ENCODE measurements at regions not wholly inside any gene's neighbourhood (a gene's known extent, or its start where the extent isn't known, plus 50 kb on each side); places are given as distances from the start of the nearest gene placed in this dataset.

DNA sequence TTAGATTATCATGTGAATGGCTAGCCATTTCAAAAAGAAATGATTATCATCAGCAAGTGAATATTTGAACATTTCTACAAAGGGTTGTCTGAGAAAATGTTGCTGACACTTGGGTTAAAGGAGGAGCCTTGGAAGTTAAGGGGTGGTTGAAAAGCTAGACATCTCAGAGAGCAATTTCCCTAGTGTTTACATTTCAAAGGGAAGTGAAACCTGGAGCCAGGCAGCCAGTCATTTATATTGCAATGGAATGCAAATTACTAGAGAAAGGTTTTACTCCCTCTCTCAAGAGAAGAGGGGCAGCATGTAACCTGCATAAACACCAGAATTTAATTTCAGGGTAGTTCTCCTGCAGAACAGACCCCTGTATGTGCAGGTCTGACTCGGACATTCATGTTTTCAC, 279.0 kb downstream of the SLC16A7 start:
- H3K4me3 ChIP-seq (ENCODE audit: control insufficient read depth, low read depth, low read length) = no peak overlapping the region
- TF ChIP-seq, protein P1, sequence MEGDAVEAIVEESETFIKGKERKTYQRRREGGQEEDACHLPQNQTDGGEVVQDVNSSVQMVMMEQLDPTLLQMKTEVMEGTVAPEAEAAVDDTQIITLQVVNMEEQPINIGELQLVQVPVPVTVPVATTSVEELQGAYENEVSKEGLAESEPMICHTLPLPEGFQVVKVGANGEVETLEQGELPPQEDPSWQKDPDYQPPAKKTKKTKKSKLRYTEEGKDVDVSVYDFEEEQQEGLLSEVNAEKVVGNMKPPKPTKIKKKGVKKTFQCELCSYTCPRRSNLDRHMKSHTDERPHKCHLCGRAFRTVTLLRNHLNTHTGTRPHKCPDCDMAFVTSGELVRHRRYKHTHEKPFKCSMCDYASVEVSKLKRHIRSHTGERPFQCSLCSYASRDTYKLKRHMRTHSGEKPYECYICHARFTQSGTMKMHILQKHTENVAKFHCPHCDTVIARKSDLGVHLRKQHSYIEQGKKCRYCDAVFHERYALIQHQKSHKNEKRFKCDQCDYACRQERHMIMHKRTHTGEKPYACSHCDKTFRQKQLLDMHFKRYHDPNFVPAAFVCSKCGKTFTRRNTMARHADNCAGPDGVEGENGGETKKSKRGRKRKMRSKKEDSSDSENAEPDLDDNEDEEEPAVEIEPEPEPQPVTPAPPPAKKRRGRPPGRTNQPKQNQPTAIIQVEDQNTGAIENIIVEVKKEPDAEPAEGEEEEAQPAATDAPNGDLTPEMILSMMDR (conservative IDR thresholded peaks at IDR 0.05; ENCODE audit: control insufficient read depth, insufficient read depth, low read depth, low read length) = no peak
- DNase-seq (ENCODE audit: low read depth) = no peak

DNA sequence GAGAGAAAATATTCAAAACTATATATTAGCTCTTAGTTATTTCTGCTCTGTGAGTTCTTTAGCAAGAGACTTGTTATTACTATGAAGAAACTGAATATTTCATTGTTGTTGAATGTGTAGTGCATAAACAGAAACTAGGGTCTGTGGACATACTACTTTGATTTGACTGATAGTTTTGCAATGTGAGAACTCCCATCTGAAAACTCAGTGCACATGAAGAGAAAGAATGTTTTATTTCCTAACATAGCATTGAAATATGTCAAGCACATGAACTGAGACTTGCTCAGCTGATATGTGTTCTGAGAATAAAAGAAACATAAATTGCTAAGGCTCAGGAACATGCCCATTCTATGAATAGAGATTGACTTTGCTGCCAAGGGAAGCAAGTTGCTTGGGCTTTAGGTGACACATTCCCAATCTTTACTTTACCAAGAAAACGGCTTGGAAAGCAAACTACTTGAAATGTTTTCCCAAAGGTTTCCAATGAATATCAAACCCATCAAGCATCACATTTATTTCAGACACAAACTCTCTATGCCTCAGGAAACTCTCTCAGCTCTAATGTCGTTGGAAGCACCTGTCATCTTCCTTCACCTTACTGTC, 290.4 kb downstream of the SLC16A7 start:
- TF ChIP-seq, protein P1 (conservative IDR thresholded peaks at IDR 0.05; ENCODE audit: control insufficient read depth, insufficient read depth, low read depth, low read length) = no peak
- no peak for DNase-seq (ENCODE audit: low read depth)
- no peak overlapping the region for H3K4me3 ChIP-seq (ENCODE audit: control insufficient read depth, low read depth, low read length)

DNA sequence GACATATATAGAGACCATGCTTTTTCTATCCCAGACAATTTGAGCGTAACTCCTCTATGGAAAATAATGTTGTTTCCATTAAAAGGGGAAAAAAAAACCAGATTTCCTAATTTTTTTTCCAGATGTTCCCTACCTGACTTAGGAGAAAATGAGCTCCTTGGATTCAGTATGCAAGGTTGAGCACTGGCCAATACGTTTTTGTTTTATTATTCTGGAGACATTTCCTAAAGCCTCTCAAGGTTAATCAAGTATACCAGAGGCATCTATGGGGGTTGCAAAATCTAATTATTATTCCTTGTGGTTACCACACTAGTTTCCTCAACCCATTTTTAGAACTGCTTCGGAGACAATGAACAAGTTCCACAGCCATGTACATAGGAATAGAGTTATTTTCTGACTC, 291.3 kb downstream of the SLC16A7 start:
- H3K4me3 ChIP-seq (ENCODE audit: control insufficient read depth, low read depth, low read length) = no peak overlapping the region
- DNase-seq (ENCODE audit: low read depth) = no peak
- TF ChIP-seq, protein P1 (conservative IDR thresholded peaks at IDR 0.05; ENCODE audit: control insufficient read depth, insufficient read depth, low read depth, low read length) = no peak

DNA sequence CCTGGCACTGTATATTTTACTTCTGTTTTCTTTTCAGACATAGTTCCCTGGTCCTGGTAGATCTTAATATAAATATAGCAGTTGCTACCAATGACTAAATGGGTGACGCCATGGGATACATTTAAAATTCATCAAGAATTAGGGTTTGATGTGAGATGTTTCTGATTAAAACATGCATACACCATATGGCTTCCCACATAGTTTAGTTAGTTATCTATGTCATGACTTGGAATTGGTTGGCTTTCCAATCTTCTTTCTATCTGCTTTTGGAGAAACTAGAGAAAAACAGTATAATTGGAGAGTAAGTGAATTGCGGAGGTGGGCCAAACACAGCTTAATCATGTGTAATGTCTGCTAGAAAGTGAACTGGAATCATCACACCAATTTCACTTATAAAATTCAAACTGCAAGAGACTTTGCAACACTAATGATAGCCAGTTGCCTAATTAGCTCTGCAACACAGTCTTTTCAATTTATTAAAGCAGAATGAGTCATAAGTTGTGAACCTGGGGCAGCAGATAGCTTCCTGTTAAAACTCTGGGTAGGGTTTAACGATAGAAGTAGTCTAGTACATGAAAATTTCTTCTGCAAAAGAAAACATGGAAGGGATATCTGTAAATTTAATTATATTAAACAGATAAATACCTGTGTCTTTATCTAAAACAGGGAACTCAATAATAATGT, 295.2 kb downstream of the SLC16A7 start:
- H3K4me3 ChIP-seq (ENCODE audit: control insufficient read depth, low read depth, low read length) = no peak overlapping the region
- TF ChIP-seq, protein P1 (conservative IDR thresholded peaks at IDR 0.05; ENCODE audit: control insufficient read depth, insufficient read depth, low read depth, low read length) = no peak
- DNase-seq (ENCODE audit: low read depth) = no peak

DNA sequence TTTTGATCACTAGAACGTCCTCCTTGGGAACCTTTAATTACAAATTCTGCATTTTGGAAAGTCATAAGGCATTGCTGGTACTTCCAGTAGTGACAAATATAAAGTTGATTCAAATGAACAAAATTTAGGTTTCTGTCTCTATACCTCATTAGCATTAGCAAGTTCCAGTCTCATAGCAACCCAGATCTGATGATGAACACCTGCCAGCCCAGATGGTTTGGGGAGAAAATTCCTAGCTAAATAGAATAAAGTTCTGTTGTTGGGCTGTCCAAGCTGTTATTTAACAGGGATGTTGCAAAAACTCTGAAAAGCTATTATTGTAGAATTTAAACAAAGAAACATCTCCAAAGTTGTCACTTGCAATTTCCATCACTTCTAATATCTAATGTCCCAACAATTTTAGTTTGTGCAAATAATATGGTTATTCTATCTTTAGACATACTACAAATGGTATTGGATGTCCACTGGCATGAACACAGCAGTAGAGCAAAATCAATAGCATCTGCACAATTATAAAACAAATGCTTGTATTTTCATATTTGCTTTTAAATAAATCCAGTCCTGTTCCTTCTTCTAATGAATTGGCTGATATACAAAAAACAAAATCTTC, 299.4 kb downstream of the SLC16A7 start:
- TF ChIP-seq, protein P1 (conservative IDR thresholded peaks at IDR 0.05; ENCODE audit: control insufficient read depth, insufficient read depth, low read depth, low read length) = no peak
- no peak for DNase-seq (ENCODE audit: low read depth)

DNA sequence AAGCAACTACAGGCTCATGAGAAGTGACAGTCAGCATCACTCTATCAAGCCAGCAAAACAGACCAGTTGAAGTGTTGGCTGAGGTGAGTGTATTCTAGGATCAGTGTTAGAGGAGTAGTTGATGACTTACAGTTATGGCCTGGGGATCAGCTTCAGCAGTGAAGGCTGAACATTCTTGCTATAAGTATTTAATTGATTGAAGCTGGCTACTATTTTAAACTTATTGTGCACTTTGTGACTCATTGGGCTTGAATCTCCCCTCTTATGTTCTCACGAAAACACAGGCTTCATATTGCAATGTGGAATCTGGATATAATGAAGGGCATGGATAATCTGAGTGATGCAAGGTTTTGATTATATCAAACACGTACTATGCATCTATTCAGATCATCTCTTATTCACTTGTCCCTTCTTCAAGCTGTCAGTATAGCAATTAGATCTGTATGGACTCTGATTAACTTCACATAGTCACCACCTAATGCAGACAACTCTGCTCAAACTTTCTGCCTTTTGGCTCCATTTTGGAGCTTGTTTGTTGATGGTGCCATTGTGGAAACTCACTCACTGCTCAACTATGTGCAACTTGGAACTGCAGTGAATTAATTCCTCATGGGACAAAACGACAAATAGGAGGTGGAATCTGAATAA, 309.2 kb downstream of the SLC16A7 start:
- no peak overlapping the region for H3K4me3 ChIP-seq (ENCODE audit: control insufficient read depth, low read depth, low read length)
- DNase-seq (ENCODE audit: low read depth) = peak; percentile 80
- TF ChIP-seq, protein P1 (conservative IDR thresholded peaks at IDR 0.05; ENCODE audit: control insufficient read depth, insufficient read depth, low read depth, low read length) = no peak

More for the DNA sequence above, 299.4 kb downstream of the SLC16A7 start:
- H3K4me3 ChIP-seq (ENCODE audit: control insufficient read depth, low read depth, low read length) = no peak overlapping the region

Data from fibroblast of mammary gland (primary cell).